ENCODE measurements at regions not wholly inside any gene's neighbourhood (a gene's known extent, or its start where the extent isn't known, plus 50 kb on each side); places are given as distances from the start of the nearest gene placed in this dataset.

DNA sequence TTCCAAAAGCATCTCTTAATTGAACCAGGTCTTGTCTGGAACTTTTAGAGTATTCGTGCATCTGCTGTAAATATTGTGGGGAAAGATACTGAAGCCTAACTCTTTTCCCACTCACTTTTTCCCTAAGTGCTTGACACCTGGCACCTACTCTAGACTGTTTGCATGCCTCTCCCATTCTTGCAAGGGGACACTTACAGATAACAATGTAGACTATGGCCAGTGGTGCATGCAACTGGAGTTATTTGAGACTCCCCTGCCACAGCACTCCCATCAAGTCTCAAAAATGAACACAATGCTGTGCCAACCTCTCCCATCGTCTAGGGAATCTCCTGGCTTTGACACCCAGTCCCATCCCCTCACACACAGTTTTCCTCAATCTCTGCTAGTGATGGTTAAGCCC is 118.6 kb upstream of the ATP1B1 start:
- Histone ChIP-seq H3K79me1 (ENCODE audit: low read length) (no peaks in the 10 kb centered on the region), H3K9ac (ENCODE audit: low read length) (no peak overlapping the region), H3K27ac (ENCODE audit: low read depth, low read length) (no peak overlapping the region), H3K4me3 (ENCODE audit: low read depth, low read length) (no peak overlapping the region), H2BK5ac (ENCODE audit: low read depth, low read length, poor library complexity) (no peak overlapping the region), H3K4me2 (ENCODE audit: low read length) (no peak overlapping the region), H3K36me3 (ENCODE audit: control insufficient read depth in 1 of 2, insufficient read depth in 2 of 2, low read length in 2 of 2) (no peaks in the 10 kb centered on the region), H3K18ac (ENCODE audit: low read length) (no peak overlapping the region), H2AK5ac (ENCODE audit: low read length) (no peak overlapping the region), H3K79me2 (ENCODE audit: control insufficient read depth, insufficient read depth, low read length, poor library complexity) (no peaks in the 10 kb centered on the region), H4K91ac (ENCODE audit: low read depth, low read length) (no peak overlapping the region), H3K4me1 (ENCODE audit: control insufficient read depth in 1 of 2, insufficient read depth in 2 of 2, low read length in 2 of 2) (peaks cover 0 to 2% of the 10 kb centered on the region in 2 experiments), H4K12ac (ENCODE audit: low read depth, low read length) (no peak overlapping the region), H2BK12ac (ENCODE audit: low read length) (no peak overlapping the region), H2AFZ (ENCODE audit: insufficient read depth, low read length, poor library complexity) (no peak overlapping the region), H2BK120ac (ENCODE audit: insufficient read depth, low read length, poor library complexity) (no peak overlapping the region), H3K23ac (ENCODE audit: low read length) (no peak overlapping the region), H3K27me3 (ENCODE audit: insufficient read depth, low read length) (no peaks in the 10 kb centered on the region), H3K9me3 (ENCODE audit: insufficient read depth, low read depth, low read length) (peaks cover 2% of the 10 kb centered on the region), H3K4ac (ENCODE audit: low read depth, low read length) (no peak overlapping the region), H4K8ac (ENCODE audit: low read depth, low read length) (no peak overlapping the region), H3K14ac (ENCODE audit: low read length) (no peak overlapping the region)
- no peak for DNase-seq
- no CpG with 5 or more reads among the region's 2 CpGs for WGBS (ENCODE audit: extremely low coverage, insufficient coverage, insufficient read length)

DNA sequence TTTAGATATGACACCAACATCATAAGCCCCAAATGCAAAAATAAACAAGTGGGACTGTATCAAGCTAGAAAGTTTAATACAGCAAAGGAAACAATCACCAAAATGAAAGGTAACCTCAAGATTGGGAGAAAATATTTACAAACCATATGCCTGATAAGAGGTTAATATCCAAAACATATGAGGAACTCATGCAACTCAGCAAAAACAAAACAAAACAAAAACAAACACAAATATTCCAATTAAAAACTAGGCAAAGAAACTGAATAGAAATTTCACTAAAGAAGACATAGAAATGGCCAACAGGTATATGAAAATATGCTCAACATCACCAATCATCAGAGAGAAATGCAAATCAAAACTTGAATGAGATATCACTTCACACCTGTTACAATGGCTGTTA is 116.5 kb upstream of the ATP1B1 start:
- Histone ChIP-seq H4K91ac (ENCODE audit: low read depth, low read length) (no peak overlapping the region), H3K4me2 (ENCODE audit: low read length) (no peak overlapping the region)

GRCh38 chr1:168991667-168992475 is 114.6 kb upstream of the ATP1B1 start:
- Histone ChIP-seq H3K79me1 (ENCODE audit: low read length) (no peaks in the 10 kb centered on the region), H3K14ac (ENCODE audit: low read length) (no peak overlapping the region), H3K18ac (ENCODE audit: low read length) (no peak overlapping the region), H3K9ac (ENCODE audit: low read length) (no peak overlapping the region), H2BK12ac (ENCODE audit: low read length) (no peak overlapping the region), H3K36me3 (ENCODE audit: control insufficient read depth in 1 of 2, insufficient read depth in 2 of 2, low read length in 2 of 2) (no peaks in the 10 kb centered on the region), H3K27me3 (ENCODE audit: insufficient read depth, low read length) (no peaks in the 10 kb centered on the region), H3K4me3 (ENCODE audit: low read depth, low read length) (no peak overlapping the region), H3K9me3 (ENCODE audit: insufficient read depth, low read depth, low read length) (peaks cover 2% of the 10 kb centered on the region), H3K4me2 (ENCODE audit: low read length) (no peak overlapping the region), H2AK5ac (ENCODE audit: low read length) (no peak overlapping the region), H2BK120ac (ENCODE audit: insufficient read depth, low read length, poor library complexity) (no peak overlapping the region), H4K91ac (ENCODE audit: low read depth, low read length) (no peak overlapping the region), H3K23ac (ENCODE audit: low read length) (no peak overlapping the region), H3K79me2 (ENCODE audit: control insufficient read depth, insufficient read depth, low read length, poor library complexity) (no peaks in the 10 kb centered on the region), H4K8ac (ENCODE audit: low read depth, low read length) (no peak overlapping the region), H4K12ac (ENCODE audit: low read depth, low read length) (no peak overlapping the region), H3K4me1 (ENCODE audit: control insufficient read depth in 1 of 2, insufficient read depth in 2 of 2, low read length in 2 of 2) (peaks cover 0 to 2% of the 10 kb centered on the region in 2 experiments), H3K27ac (ENCODE audit: low read depth, low read length) (no peak overlapping the region), H2AFZ (ENCODE audit: insufficient read depth, low read length, poor library complexity) (no peak overlapping the region), H3K4ac (ENCODE audit: low read depth, low read length) (no peak overlapping the region), H2BK5ac (ENCODE audit: low read depth, low read length, poor library complexity) (no peak overlapping the region)
- WGBS (ENCODE audit: extremely low coverage, insufficient coverage, insufficient read length), result no CpG with 5 or more reads among the region's 4 CpGs
- DNase-seq, result peak in 1 of 2 donors; percentile 4

More for the DNA sequence above, 116.5 kb upstream of the ATP1B1 start:
- Histone ChIP-seq H2AK5ac (ENCODE audit: low read length) (no peak overlapping the region), H3K4me3 (ENCODE audit: low read depth, low read length) (no peak overlapping the region), H3K4me1 (ENCODE audit: control insufficient read depth in 1 of 2, insufficient read depth in 2 of 2, low read length in 2 of 2) (peaks cover 0 to 2% of the 10 kb centered on the region in 2 experiments), H3K36me3 (ENCODE audit: control insufficient read depth in 1 of 2, insufficient read depth in 2 of 2, low read length in 2 of 2) (no peaks in the 10 kb centered on the region), H3K23ac (ENCODE audit: low read length) (no peak overlapping the region), H3K4ac (ENCODE audit: low read depth, low read length) (no peak overlapping the region), H3K18ac (ENCODE audit: low read length) (no peak overlapping the region), H2BK120ac (ENCODE audit: insufficient read depth, low read length, poor library complexity) (no peak overlapping the region), H3K27ac (ENCODE audit: low read depth, low read length) (no peak overlapping the region), H2AFZ (ENCODE audit: insufficient read depth, low read length, poor library complexity) (no peak overlapping the region), H3K14ac (ENCODE audit: low read length) (no peak overlapping the region), H2BK5ac (ENCODE audit: low read depth, low read length, poor library complexity) (no peak overlapping the region), H3K9me3 (ENCODE audit: insufficient read depth, low read depth, low read length) (peaks cover 2% of the 10 kb centered on the region), H3K79me2 (ENCODE audit: control insufficient read depth, insufficient read depth, low read length, poor library complexity) (no peaks in the 10 kb centered on the region), H2BK12ac (ENCODE audit: low read length) (no peak overlapping the region), H3K9ac (ENCODE audit: low read length) (no peak overlapping the region), H3K27me3 (ENCODE audit: insufficient read depth, low read length) (no peaks in the 10 kb centered on the region), H4K12ac (ENCODE audit: low read depth, low read length) (no peak overlapping the region), H4K8ac (ENCODE audit: low read depth, low read length) (no peak overlapping the region), H3K79me1 (ENCODE audit: low read length) (no peaks in the 10 kb centered on the region)
- DNase-seq, result no peak

DNA sequence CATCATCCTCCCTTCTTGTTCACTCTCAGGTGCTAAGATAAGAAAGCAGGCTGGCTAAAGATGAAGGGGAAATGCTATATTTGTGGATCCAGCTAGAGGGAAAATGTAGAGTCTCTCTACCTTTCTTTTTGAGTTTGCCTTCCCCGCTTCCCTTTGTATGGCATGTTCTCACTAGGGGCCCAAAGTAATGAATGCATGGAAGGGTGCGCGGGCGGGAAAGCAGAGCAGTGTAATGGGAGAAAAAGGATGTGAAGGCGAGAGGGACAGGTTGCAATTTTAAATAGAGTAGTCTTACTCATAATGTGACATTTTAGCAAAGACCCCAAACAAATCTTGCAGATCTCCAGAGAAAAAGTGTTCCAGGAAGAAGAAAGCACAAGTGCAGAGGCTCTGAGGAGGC is 105.1 kb upstream of the ATP1B1 start:
- Histone ChIP-seq H3K9me3 (ENCODE audit: insufficient read depth, low read depth, low read length) (no peaks in the 10 kb centered on the region), H2AFZ (ENCODE audit: insufficient read depth, low read length, poor library complexity) (no peak overlapping the region), H2BK12ac (ENCODE audit: low read length) (no peak overlapping the region), H4K91ac (ENCODE audit: low read depth, low read length) (no peak overlapping the region), H4K8ac (ENCODE audit: low read depth, low read length) (no peak overlapping the region), H3K23ac (ENCODE audit: low read length) (no peak overlapping the region), H3K14ac (ENCODE audit: low read length) (no peak overlapping the region), H3K27me3 (ENCODE audit: insufficient read depth, low read length) (no peaks in the 10 kb centered on the region), H2BK5ac (ENCODE audit: low read depth, low read length, poor library complexity) (no peak overlapping the region), H2AK5ac (ENCODE audit: low read length) (no peak overlapping the region), H4K12ac (ENCODE audit: low read depth, low read length) (no peak overlapping the region), H2BK120ac (ENCODE audit: insufficient read depth, low read length, poor library complexity) (no peak overlapping the region), H3K4me2 (ENCODE audit: low read length) (no peak overlapping the region), H3K36me3 (ENCODE audit: control insufficient read depth in 1 of 2, insufficient read depth in 2 of 2, low read length in 2 of 2) (no peaks in the 10 kb centered on the region), H3K9ac (ENCODE audit: low read length) (no peak overlapping the region), H3K79me2 (ENCODE audit: control insufficient read depth, insufficient read depth, low read length, poor library complexity) (no peaks in the 10 kb centered on the region), H3K4ac (ENCODE audit: low read depth, low read length) (no peak overlapping the region), H3K4me1 (ENCODE audit: control insufficient read depth in 1 of 2, insufficient read depth in 2 of 2, low read length in 2 of 2) (no peaks in the 10 kb centered on the region), H3K18ac (ENCODE audit: low read length) (no peak overlapping the region), H3K4me3 (ENCODE audit: low read depth, low read length) (no peak overlapping the region), H3K27ac (ENCODE audit: low read depth, low read length) (no peak overlapping the region), H3K79me1 (ENCODE audit: low read length) (no peaks in the 10 kb centered on the region)
- no CpG with 5 or more reads among the region's 5 CpGs for WGBS (ENCODE audit: extremely low coverage, insufficient coverage, insufficient read length)
- no peak for DNase-seq
